CD4-positive, alpha-beta T cell (primary cell): ENCODE measurements at regions not wholly inside any gene's neighbourhood (a gene's known extent, or its start where the extent isn't known, plus 50 kb on each side); places are given as distances from the start of the nearest gene placed in this dataset.

ENCODE experiments used
- ATAC-seq: fragments of 200-7000 bp; cut with Tn5 transposase; one replicate; pipeline ENCODE4 v1.10.0; 2022; ENCODE audit warnings: mild to moderate bottlenecking; ENCODE audit not compliant: poor library complexity
- CTCF ChIA-PET: fragments of 350-600 bp; sonication (Branson Sonifier 250); formaldehyde crosslinking; loops from one replicate; lab custom pipeline; 2021; ENCODE audit warnings: antibody characterized with exemption, inconsistent platforms; lab: Charles Lee
- POLR2A ChIA-PET: fragments of 350-600 bp; sonication (Branson Sonifier 250); formaldehyde crosslinking; loops from one replicate; lab custom pipeline; 2021; ENCODE audit warnings: antibody characterized with exemption, inconsistent platforms; lab: Charles Lee
- DNase-seq, 14 experiments: peaks; one replicate each; pipeline ENCODE4 v3.0.0-alpha.2; 2013 to 2020; ENCODE audit warnings: mixed read lengths in 2 of 14
- H3K27ac ChIP-seq, 2 donors: one replicate each; pipeline versions ENCODE4 v1.5.1 to v1.7.0; 2013; ENCODE audit warnings: low read length in 2 of 2, low read depth in 1 of 2, mild to moderate bottlenecking in 1 of 2
- H3K27me3 ChIP-seq, 2 experiments: 1 replicate in 1 of 2; 2 replicates in 1 of 2; pipeline versions ENCODE4 v1.6.1 to v1.7.0; 2013; ENCODE audit warnings: low read length in 2 of 2, control low read depth in 1 of 2, mild to moderate bottlenecking in 1 of 2, moderate library complexity in 1 of 2; ENCODE audit not compliant: insufficient read depth in 2 of 2, control insufficient read depth in 1 of 2
- H3K36me3 ChIP-seq: one replicate; pipeline ENCODE4 v1.6.1; 2013; ENCODE audit warnings: low read length, control low read depth; ENCODE audit not compliant: insufficient read depth
- H3K4me1 ChIP-seq: one replicate; pipeline ENCODE4 v1.6.1; 2013; ENCODE audit warnings: low read length, control low read depth; ENCODE audit not compliant: insufficient read depth
- H3K4me3 ChIP-seq: one replicate; pipeline ENCODE4 v1.5.1; 2013; ENCODE audit warnings: mild to moderate bottlenecking, low read length, moderate library complexity
- H3K9me3 ChIP-seq, 2 experiments: 1 replicate in 1 of 2; 2 replicates in 1 of 2; pipeline versions ENCODE4 v1.6.1 to v1.7.0; 2013; ENCODE audit warnings: low read length in 2 of 2, mild to moderate bottlenecking in 2 of 2, control low read depth in 1 of 2, moderate library complexity in 1 of 2; ENCODE audit not compliant: control insufficient read depth in 1 of 2, insufficient read depth in 1 of 2
- H3K27ac Mint-ChIP-seq: one replicate; pipeline ENCODE4 v1.8.0; 2020; ENCODE audit warnings: mixed read lengths
- H3K27me3 Mint-ChIP-seq: one replicate; pipeline ENCODE4 v1.8.0; 2021; ENCODE audit warnings: mixed read lengths
- H3K36me3 Mint-ChIP-seq: one replicate; pipeline ENCODE4 v1.8.0; 2021; ENCODE audit warnings: low read depth, mixed read lengths
- H3K4me1 Mint-ChIP-seq: one replicate; pipeline ENCODE4 v1.8.0; 2021; ENCODE audit warnings: low read depth, mixed read lengths
- H3K4me3 Mint-ChIP-seq: one replicate; pipeline ENCODE4 v1.8.0; 2020; ENCODE audit warnings: mild to moderate bottlenecking, mixed read lengths
- H3K9me3 Mint-ChIP-seq: one replicate; pipeline ENCODE4 v1.8.0; 2020; ENCODE audit warnings: mixed read lengths
- intact Hi-C, 2 experiments: fragments of 100-400 bp; cut with DNase I in 1 of 2; cut with micrococcal nuclease in 1 of 2; formaldehyde crosslinking; loops; one replicate each; pipeline versions ENCODE4 v1.15.1 to v1.9.0; 2023 to 2025; cut with DNase I, micrococcal nuclease
- TF ChIP-seq, protein P1 (sequence below): fragments of 200-600 bp; IDR thresholded peaks from one replicate; pipeline ENCODE4 v1.8.0; 2022; ENCODE audit warnings: antibody characterized with exemption, mild to moderate bottlenecking

- CTCF ChIA-PET: no interaction called here
- TF ChIP-seq, protein P1, sequence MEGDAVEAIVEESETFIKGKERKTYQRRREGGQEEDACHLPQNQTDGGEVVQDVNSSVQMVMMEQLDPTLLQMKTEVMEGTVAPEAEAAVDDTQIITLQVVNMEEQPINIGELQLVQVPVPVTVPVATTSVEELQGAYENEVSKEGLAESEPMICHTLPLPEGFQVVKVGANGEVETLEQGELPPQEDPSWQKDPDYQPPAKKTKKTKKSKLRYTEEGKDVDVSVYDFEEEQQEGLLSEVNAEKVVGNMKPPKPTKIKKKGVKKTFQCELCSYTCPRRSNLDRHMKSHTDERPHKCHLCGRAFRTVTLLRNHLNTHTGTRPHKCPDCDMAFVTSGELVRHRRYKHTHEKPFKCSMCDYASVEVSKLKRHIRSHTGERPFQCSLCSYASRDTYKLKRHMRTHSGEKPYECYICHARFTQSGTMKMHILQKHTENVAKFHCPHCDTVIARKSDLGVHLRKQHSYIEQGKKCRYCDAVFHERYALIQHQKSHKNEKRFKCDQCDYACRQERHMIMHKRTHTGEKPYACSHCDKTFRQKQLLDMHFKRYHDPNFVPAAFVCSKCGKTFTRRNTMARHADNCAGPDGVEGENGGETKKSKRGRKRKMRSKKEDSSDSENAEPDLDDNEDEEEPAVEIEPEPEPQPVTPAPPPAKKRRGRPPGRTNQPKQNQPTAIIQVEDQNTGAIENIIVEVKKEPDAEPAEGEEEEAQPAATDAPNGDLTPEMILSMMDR: no peak
- Mint-ChIP-seq H3K27ac (no peak overlapping the region), H3K4me3 (no peak overlapping the region), H3K36me3 (no peaks in the 10 kb centered on the region), H3K27me3 (no peaks in the 10 kb centered on the region), H3K9me3 (peaks cover under 1% of the 10 kb centered on the region), H3K4me1 (no peaks in the 10 kb centered on the region)
- Histone ChIP-seq H3K36me3 (no peaks in the 10 kb centered on the region), H3K4me1 (no peaks in the 10 kb centered on the region), H3K9me3 (no peaks in the 10 kb centered on the region), H3K27me3 (no peaks in the 10 kb centered on the region), H3K4me3 (no peak overlapping the region), H3K27ac (no peak overlapping the region)
- POLR2A ChIA-PET: no interaction called here
- no peak for DNase-seq
- intact Hi-C loops: no loop called here
- ATAC-seq: no peak
These were observed 426.2 kb upstream of the PPP2R3A start for GRCh38 chr3:135539351-135539750.

- CTCF ChIA-PET: no interaction called here
- Histone ChIP-seq H3K27ac (no peak overlapping the region), H3K4me3 (no peak overlapping the region), H3K9me3 (no peaks in the 10 kb centered on the region), H3K36me3 (no peaks in the 10 kb centered on the region), H3K27me3 (no peaks in the 10 kb centered on the region), H3K4me1 (no peaks in the 10 kb centered on the region)
- TF ChIP-seq, protein P1: no peak
- ATAC-seq: no peak
- intact Hi-C loops: no loop called here
- POLR2A ChIA-PET: no interaction called here
- no peaks in the 10 kb centered on the region for H3K4me1 Mint-ChIP-seq
- DNase-seq: no peak
- H3K27ac Mint-ChIP-seq: no peak overlapping the region
- peaks cover 3% of the 10 kb centered on the region for H3K9me3 Mint-ChIP-seq
- no peaks in the 10 kb centered on the region for H3K27me3 Mint-ChIP-seq
- no peaks in the 10 kb centered on the region for H3K36me3 Mint-ChIP-seq
- H3K4me3 Mint-ChIP-seq: no peak overlapping the region
These were observed 425.7 kb upstream of the PPP2R3A start for GRCh38 chr3:135539854-135540253.

GRCh38 chr3:135549928-135550494, 415.5 kb upstream of the PPP2R3A start:
- H3K27me3 Mint-ChIP-seq: no peaks in the 10 kb centered on the region
- peaks cover 0 to 3% of the 10 kb centered on the region in 2 experiments for H3K27me3 ChIP-seq
- ChIA-PET CTCF (no interaction called here), POLR2A (no interaction called here)
- peaks cover 0 to 4% of the 10 kb centered on the region in 2 experiments for H3K9me3 ChIP-seq
- H3K27ac Mint-ChIP-seq: no peak overlapping the region
- DNase-seq (no peak), ATAC-seq (no peak)
- H3K4me1 Mint-ChIP-seq: no peaks in the 10 kb centered on the region
- TF ChIP-seq, protein P1: no peak
- H3K27ac ChIP-seq: no peak overlapping the region
- intact Hi-C loops: no loop called here
- no peak overlapping the region for H3K4me3 Mint-ChIP-seq
- H3K36me3 ChIP-seq: no peaks in the 10 kb centered on the region
- H3K36me3 Mint-ChIP-seq: no peaks in the 10 kb centered on the region
- no peaks in the 10 kb centered on the region for H3K9me3 Mint-ChIP-seq
- H3K4me1 ChIP-seq: no peaks in the 10 kb centered on the region
- H3K4me3 ChIP-seq: no peak overlapping the region
